Gastroesophageal sphincter (tissue), 4 donors: ENCODE measurements at regions not wholly inside any gene's neighbourhood (a gene's known extent, or its start where the extent isn't known, plus 50 kb on each side); places are given as distances from the start of the nearest gene placed in this dataset.

Experiments used
- ATAC-seq: fragments of 150-250 bp; one replicate; pipeline ENCODE4 v1.9.1; 2016; ENCODE audit warnings: mild to moderate bottlenecking, moderate library complexity
- H3K27ac ChIP-seq, 4 donors: fragments of 200-600 bp; sonication (generic) in 3 of 4; 1 replicate in 3 of 4; 2 replicates in 1 of 4; pipeline ENCODE4 v1.5.1; 2016 to 2019
- H3K27me3 ChIP-seq: fragments of 200-600 bp; sonication (generic); one replicate; pipeline ENCODE4 v1.5.1; 2019
- H3K36me3 ChIP-seq, 2 donors: fragments of 200-600 bp; sonication (generic); one replicate each; pipeline ENCODE4 v1.5.1; 2019; ENCODE audit warnings: control low read depth in 1 of 2
- H3K4me1 ChIP-seq, 3 donors: fragments of 200-600 bp; sonication (generic); 1 replicate in 2 of 3; 2 replicates in 1 of 3; pipeline ENCODE4 v1.5.1; 2016 to 2019; ENCODE audit warnings: control low read depth in 2 of 3
- H3K4me3 ChIP-seq, 2 donors: fragments of 200-600 bp; sonication (generic); one replicate each; pipeline ENCODE4 v1.5.1; 2019; ENCODE audit warnings: mild to moderate bottlenecking in 1 of 2, moderate library complexity in 1 of 2
- H3K9me3 ChIP-seq, 3 donors: fragments of 200-600 bp; sonication (generic); one replicate each; pipeline ENCODE4 v1.5.1; 2017 to 2019; ENCODE audit warnings: control low read depth in 2 of 3
- EP300 ChIP-seq: sonication (generic); formaldehyde crosslinking; IDR thresholded peaks from one replicate; pipeline ENCODE4 v1.6.1; 2017; ENCODE audit warnings: antibody characterized with exemption, mild to moderate bottlenecking
- POLR2A ChIP-seq, 2 donors: fragments of 450-650 bp; IDR thresholded peaks; one replicate each; pipeline ENCODE4 v1.6.1; 2017; ENCODE audit warnings: antibody characterized with exemption in 2 of 2, mild to moderate bottlenecking in 2 of 2, moderate library complexity in 1 of 2
- POLR2AphosphoS5 ChIP-seq: sonication (generic); formaldehyde crosslinking; IDR thresholded peaks from one replicate; pipeline ENCODE4 v1.6.1; 2017; ENCODE audit warnings: antibody characterized with exemption
- WGBS, 2 donors: methylation state at CpG; one replicate each; pipeline ENCODE4 v1.1.5; 2018; ENCODE audit warnings: low coverage in 1 of 2; 5-methylcytosine and 5-hydroxymethylcytosine counted together
- TF ChIP-seq, protein P1 (sequence below), 4 experiments: fragments of 200-600 bp in 2 of 4; fragments of 450-650 bp in 2 of 4; sonication (generic) in 1 of 4; IDR thresholded peaks; one replicate each; pipeline ENCODE4 v1.5.1; 2017 to 2019; ENCODE audit warnings: antibody characterized with exemption in 4 of 4, mild to moderate bottlenecking in 2 of 4, moderate library complexity in 2 of 4

GRCh38 chr4:31034550-31034949 lies 314.4 kb downstream of the PCDH7 start:
- Histone ChIP-seq H3K9me3 (no peaks in the 10 kb centered on the region), H3K4me1 (no peaks in the 10 kb centered on the region), H3K27me3 (no peaks in the 10 kb centered on the region), H3K36me3 (no peaks in the 10 kb centered on the region), H3K27ac (no peak overlapping the region), H3K4me3 (no peak overlapping the region)
- no peak for ATAC-seq
- 80 to 100% methylated on average over 2 to 3 of the region's 3 CpGs for WGBS, 2 donors
- TF ChIP-seq POLR2A (IDR thresholded peaks at IDR 0.05) (no peak), EP300 (no peak), POLR2AphosphoS5 (no peak)
- TF ChIP-seq, protein P1, sequence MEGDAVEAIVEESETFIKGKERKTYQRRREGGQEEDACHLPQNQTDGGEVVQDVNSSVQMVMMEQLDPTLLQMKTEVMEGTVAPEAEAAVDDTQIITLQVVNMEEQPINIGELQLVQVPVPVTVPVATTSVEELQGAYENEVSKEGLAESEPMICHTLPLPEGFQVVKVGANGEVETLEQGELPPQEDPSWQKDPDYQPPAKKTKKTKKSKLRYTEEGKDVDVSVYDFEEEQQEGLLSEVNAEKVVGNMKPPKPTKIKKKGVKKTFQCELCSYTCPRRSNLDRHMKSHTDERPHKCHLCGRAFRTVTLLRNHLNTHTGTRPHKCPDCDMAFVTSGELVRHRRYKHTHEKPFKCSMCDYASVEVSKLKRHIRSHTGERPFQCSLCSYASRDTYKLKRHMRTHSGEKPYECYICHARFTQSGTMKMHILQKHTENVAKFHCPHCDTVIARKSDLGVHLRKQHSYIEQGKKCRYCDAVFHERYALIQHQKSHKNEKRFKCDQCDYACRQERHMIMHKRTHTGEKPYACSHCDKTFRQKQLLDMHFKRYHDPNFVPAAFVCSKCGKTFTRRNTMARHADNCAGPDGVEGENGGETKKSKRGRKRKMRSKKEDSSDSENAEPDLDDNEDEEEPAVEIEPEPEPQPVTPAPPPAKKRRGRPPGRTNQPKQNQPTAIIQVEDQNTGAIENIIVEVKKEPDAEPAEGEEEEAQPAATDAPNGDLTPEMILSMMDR (IDR thresholded peaks at IDR 0.05) = no peak

GRCh38 chr4:31035761-31036160 lies 315.6 kb downstream of the PCDH7 start:
- Histone ChIP-seq H3K4me3 (no peak overlapping the region), H3K27ac (no peak overlapping the region), H3K27me3 (no peaks in the 10 kb centered on the region), H3K36me3 (no peaks in the 10 kb centered on the region), H3K9me3 (no peaks in the 10 kb centered on the region), H3K4me1 (no peaks in the 10 kb centered on the region)
- 90 to 100% methylated on average over 1 of the region's 1 CpG for WGBS, 2 donors
- TF ChIP-seq, protein P1 (IDR thresholded peaks at IDR 0.05) = no peak
- TF ChIP-seq EP300 (no peak), POLR2A (IDR thresholded peaks at IDR 0.05) (no peak), POLR2AphosphoS5 (no peak)
- ATAC-seq = no peak

DNA sequence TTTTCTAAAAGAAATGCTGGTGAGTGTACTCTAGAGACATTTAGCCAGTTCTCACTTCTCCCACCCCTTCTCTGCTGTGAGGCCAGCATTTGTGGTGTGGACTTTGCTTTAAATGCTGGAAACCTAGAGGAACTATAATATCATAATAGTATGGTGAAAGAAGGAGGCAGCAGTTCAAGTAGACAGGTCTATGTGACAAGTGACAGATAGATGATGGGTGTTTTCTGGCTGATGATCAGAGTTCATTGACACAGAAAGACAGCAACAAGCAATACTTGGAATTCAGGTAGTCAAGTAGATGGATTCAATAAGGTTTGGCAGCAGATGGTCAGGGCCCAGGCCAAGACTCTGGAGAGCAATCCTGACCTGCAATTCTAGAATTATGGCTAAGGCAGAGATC lies 317.5 kb downstream of the PCDH7 start:
- Histone ChIP-seq H3K4me3 (no peak overlapping the region), H3K9me3 (no peaks in the 10 kb centered on the region), H3K36me3 (no peaks in the 10 kb centered on the region), H3K27me3 (no peaks in the 10 kb centered on the region), H3K27ac (no peak overlapping the region), H3K4me1 (no peaks in the 10 kb centered on the region)
- no peak for ATAC-seq
- TF ChIP-seq, protein P1 (IDR thresholded peaks at IDR 0.05) = no peak
- TF ChIP-seq EP300 = no peak
- TF ChIP-seq POLR2A (IDR thresholded peaks at IDR 0.05) = no peak
- TF ChIP-seq POLR2AphosphoS5 = no peak

DNA sequence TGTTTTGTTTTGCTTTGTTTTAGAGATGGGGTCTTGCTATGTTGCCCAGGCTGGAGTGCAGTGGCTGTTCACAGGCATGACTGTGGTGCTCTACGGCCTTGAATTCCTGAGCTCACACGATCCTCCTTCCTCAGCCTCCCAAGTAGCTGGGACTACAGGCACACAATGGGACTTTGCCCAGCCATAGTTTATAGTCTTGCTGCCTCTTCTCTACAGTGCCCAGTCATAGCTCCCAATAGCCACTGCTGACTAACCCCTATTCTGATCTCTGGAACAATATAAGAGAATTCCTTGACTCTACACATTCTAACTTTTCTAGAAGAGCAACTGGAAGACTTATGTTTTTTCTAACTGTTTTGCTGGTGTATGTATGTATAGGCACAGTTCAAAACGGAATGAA lies 319.2 kb downstream of the PCDH7 start:
- 97 to 100% methylated on average over 1 to 3 of the region's 3 CpGs for WGBS, 2 donors
- Histone ChIP-seq H3K27me3 (no peaks in the 10 kb centered on the region), H3K9me3 (no peaks in the 10 kb centered on the region), H3K27ac (no peak overlapping the region), H3K4me1 (no peaks in the 10 kb centered on the region), H3K36me3 (no peaks in the 10 kb centered on the region), H3K4me3 (no peak overlapping the region)
- TF ChIP-seq, protein P1 (IDR thresholded peaks at IDR 0.05) = no peak
- no peak for TF ChIP-seq POLR2AphosphoS5
- TF ChIP-seq EP300 = no peak
- TF ChIP-seq POLR2A (IDR thresholded peaks at IDR 0.05) = no peak
- no peak for ATAC-seq

DNA sequence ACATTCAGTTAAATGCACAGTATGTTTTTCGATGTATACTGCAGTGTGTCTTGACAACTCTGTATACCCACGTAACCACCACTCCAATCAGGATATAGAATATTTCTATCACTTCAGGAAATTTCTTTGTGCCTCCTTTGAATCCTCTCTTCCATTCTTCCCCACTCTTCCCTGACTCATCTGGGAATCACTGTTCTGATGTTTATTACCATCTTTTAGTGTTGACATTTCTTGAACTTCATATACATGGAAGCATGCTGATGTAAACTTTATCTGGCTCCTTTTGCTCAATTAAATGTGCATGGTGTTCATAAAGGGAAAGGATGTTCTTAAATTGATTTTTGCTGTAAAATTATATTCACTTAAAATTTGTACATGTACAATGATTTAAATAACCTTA lies 319.9 kb downstream of the PCDH7 start:
- 44 to 68% methylated on average over 2 of the region's 2 CpGs for WGBS, 2 donors
- Histone ChIP-seq H3K27me3 (no peaks in the 10 kb centered on the region), H3K4me3 (no peak overlapping the region), H3K4me1 (no peaks in the 10 kb centered on the region), H3K27ac (no peak overlapping the region), H3K36me3 (no peaks in the 10 kb centered on the region), H3K9me3 (no peaks in the 10 kb centered on the region)
- ATAC-seq = no peak
- TF ChIP-seq EP300 (no peak), POLR2AphosphoS5 (no peak), POLR2A (IDR thresholded peaks at IDR 0.05) (no peak)
- TF ChIP-seq, protein P1 (IDR thresholded peaks at IDR 0.05) = no peak
